ENCODE measurements at regions not wholly inside any gene's neighbourhood (a gene's known extent, or its start where the extent isn't known, plus 50 kb on each side); places are given as distances from the start of the nearest gene placed in this dataset.
A peak's percentile ranks its signal among the peaks of the same experiment; 100 is the strongest.
"Not testable (repeated sequence)": the region's sequence is repeated elsewhere in the genome, so short reads cannot be mapped to it uniquely, and the experiment has no call there.

DNA sequence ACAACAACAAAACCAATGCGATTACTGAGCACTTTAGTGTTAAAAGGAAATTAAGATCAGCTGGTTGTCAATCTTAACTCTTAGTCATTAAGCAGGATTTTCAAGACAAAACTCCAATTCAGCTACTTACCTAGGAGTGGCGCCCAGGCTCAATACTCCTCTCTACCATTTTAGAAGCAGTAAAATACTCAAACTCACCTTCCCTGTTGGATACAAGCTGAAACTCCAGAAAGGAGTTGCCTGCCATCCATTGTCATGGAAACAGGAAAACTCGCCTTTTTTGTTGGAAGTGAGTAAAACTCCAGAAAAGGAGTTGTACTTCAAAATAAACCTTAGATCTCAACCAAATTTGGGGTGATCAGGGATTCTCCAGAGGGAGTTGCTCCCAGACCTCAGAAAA lies 127.0 kb upstream of the F3 start:
- Histone ChIP-seq H3K27me3 (ENCODE audit: control insufficient read depth, insufficient read depth, low read length) (no peaks in the 10 kb centered on the region), H3K4me3 (ENCODE audit: low read length) (no peak overlapping the region), H3K9me3 (ENCODE audit: control insufficient read depth, low read depth, low read length) (peaks cover 3% of the 10 kb centered on the region), H3K36me3 (ENCODE audit: control insufficient read depth, low read depth, low read length) (no peaks in the 10 kb centered on the region), H3K9ac (ENCODE audit: low read length) (no peak overlapping the region), H3K27ac (ENCODE audit: low read length) (peak overlapping the region; percentile 12), H3K4me1 (ENCODE audit: control insufficient read depth, low read depth, low read length) (peaks cover 41% of the 10 kb centered on the region)

- Histone ChIP-seq H3K9ac (ENCODE audit: low read length) (no peak overlapping the region), H3K9me3 (ENCODE audit: control insufficient read depth, low read depth, low read length) (peaks cover 3% of the 10 kb centered on the region), H3K27me3 (ENCODE audit: control insufficient read depth, insufficient read depth, low read length) (no peaks in the 10 kb centered on the region), H3K27ac (ENCODE audit: low read length) (no peak overlapping the region), H3K36me3 (ENCODE audit: control insufficient read depth, low read depth, low read length) (no peaks in the 10 kb centered on the region), H3K4me1 (ENCODE audit: control insufficient read depth, low read depth, low read length) (peaks cover 45% of the 10 kb centered on the region), H3K4me3 (ENCODE audit: low read length) (no peak overlapping the region)
These were observed 126.3 kb upstream of the F3 start for GRCh38 chr1:94667818-94668217.

DNA sequence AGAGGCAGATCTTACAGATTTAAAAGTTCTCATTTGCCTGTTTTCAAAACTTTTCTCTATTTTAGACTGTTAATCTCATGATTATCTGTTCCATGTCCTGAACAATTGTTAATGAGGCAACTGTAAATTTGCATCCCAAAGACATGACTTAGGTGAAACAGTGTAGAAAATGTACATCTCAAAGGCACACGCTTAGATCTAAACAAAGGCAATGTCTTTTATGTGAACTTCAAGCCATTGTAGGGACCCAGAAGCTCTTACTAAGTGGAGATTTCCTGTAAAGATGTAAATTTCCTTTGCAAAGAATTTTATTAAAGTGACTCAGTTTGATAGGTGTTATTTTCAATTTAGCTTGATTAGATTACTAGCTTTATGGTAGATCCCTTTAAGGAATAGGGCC lies 125.2 kb upstream of the F3 start:
- Histone ChIP-seq H3K9me3 (ENCODE audit: control insufficient read depth, low read depth, low read length) (peaks cover 3% of the 10 kb centered on the region), H3K4me3 (ENCODE audit: low read length) (peak overlapping the region; percentile 14), H3K27me3 (ENCODE audit: control insufficient read depth, insufficient read depth, low read length) (no peaks in the 10 kb centered on the region), H3K4me1 (ENCODE audit: control insufficient read depth, low read depth, low read length) (peaks cover 55% of the 10 kb centered on the region), H3K9ac (ENCODE audit: low read length) (no peak overlapping the region), H3K36me3 (ENCODE audit: control insufficient read depth, low read depth, low read length) (no peaks in the 10 kb centered on the region), H3K27ac (ENCODE audit: low read length) (no peak overlapping the region)

DNA sequence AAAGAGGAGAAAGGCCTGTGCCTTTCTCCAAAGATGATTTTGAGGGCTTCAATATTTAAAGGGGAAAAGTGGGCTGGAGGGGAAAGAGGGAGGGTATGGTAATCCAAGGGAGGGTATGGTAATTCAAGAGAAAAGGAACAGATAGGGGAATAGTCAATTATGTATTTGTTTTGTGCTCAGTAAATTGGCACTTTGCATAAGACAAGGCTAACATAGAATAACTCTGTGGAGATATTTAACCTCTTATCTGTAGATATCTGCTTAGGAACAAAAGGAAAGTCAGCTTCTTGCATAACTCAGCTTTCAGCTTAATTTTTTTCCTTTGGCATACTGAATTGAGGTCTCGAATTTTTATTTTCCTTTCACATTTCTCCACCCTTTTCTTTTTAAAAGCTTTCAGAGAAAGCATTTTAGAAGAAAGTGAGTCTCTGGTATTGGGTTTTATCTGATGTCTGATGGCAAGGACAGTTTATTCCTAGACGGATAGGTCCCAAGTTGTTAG lies 119.9 kb upstream of the F3 start:
- H3K27ac ChIP-seq (ENCODE audit: low read length), result peak overlapping the region; percentile 80
- H3K36me3 ChIP-seq (ENCODE audit: control insufficient read depth, low read depth, low read length), result no peaks in the 10 kb centered on the region
- H3K9ac ChIP-seq (ENCODE audit: low read length), result peak overlapping the region; percentile 29
- H3K27me3 ChIP-seq (ENCODE audit: control insufficient read depth, insufficient read depth, low read length), result no peaks in the 10 kb centered on the region
- H3K4me1 ChIP-seq (ENCODE audit: control insufficient read depth, low read depth, low read length), result peaks cover 55% of the 10 kb centered on the region
- peaks cover 3% of the 10 kb centered on the region for H3K9me3 ChIP-seq (ENCODE audit: control insufficient read depth, low read depth, low read length)
- H3K4me3 ChIP-seq (ENCODE audit: low read length), result peak overlapping the region; percentile 33

GRCh38 chr1:94660994-94661393 lies 119.4 kb upstream of the F3 start:
- Histone ChIP-seq H3K9me3 (ENCODE audit: control insufficient read depth, low read depth, low read length) (peaks cover 3% of the 10 kb centered on the region), H3K27ac (ENCODE audit: low read length) (peak overlapping the region; percentile 80), H3K36me3 (ENCODE audit: control insufficient read depth, low read depth, low read length) (no peaks in the 10 kb centered on the region), H3K27me3 (ENCODE audit: control insufficient read depth, insufficient read depth, low read length) (no peaks in the 10 kb centered on the region), H3K4me3 (ENCODE audit: low read length) (peak overlapping the region; percentile 33), H3K4me1 (ENCODE audit: control insufficient read depth, low read depth, low read length) (peaks cover 50% of the 10 kb centered on the region), H3K9ac (ENCODE audit: low read length) (peak overlapping the region; percentile 24)

DNA sequence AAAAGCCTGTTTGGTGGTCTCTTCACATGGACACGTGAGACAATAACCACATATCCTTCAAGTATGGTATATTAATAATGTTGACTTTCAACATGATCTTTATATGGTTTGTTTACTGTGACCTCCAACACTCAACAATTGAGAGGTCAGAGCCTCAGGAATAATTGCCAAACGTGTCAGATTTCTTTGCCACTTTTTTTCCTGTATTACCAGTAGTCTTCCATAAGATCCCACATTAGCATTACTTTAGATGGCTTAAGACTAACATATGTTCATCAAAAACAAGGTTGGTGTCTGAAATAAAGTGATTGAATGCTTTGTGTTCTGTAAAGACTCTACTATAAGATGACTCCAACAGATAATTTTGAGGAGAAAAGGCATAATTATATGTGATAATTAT lies 118.7 kb upstream of the F3 start:
- Histone ChIP-seq H3K27me3 (ENCODE audit: control insufficient read depth, insufficient read depth, low read length) (no peaks in the 10 kb centered on the region), H3K27ac (ENCODE audit: low read length) (peak overlapping the region; percentile 80), H3K4me1 (ENCODE audit: control insufficient read depth, low read depth, low read length) (peaks cover 45% of the 10 kb centered on the region), H3K4me3 (ENCODE audit: low read length) (peak overlapping the region; percentile 33), H3K36me3 (ENCODE audit: control insufficient read depth, low read depth, low read length) (no peaks in the 10 kb centered on the region), H3K9ac (ENCODE audit: low read length) (peak overlapping the region; percentile 2), H3K9me3 (ENCODE audit: control insufficient read depth, low read depth, low read length) (peaks cover 3% of the 10 kb centered on the region)

GRCh38 chr1:94659202-94659601 lies 117.6 kb upstream of the F3 start:
- not testable (repeated sequence) for H3K4me3 ChIP-seq (ENCODE audit: low read length); H3K27me3 ChIP-seq (ENCODE audit: control insufficient read depth, insufficient read depth, low read length); H3K36me3 ChIP-seq (ENCODE audit: control insufficient read depth, low read depth, low read length); H3K27ac ChIP-seq (ENCODE audit: low read length); H3K9ac ChIP-seq (ENCODE audit: low read length); H3K9me3 ChIP-seq (ENCODE audit: control insufficient read depth, low read depth, low read length)
- peaks cover 45% of the 10 kb centered on the region for H3K4me1 ChIP-seq (ENCODE audit: control insufficient read depth, low read depth, low read length)

DNA sequence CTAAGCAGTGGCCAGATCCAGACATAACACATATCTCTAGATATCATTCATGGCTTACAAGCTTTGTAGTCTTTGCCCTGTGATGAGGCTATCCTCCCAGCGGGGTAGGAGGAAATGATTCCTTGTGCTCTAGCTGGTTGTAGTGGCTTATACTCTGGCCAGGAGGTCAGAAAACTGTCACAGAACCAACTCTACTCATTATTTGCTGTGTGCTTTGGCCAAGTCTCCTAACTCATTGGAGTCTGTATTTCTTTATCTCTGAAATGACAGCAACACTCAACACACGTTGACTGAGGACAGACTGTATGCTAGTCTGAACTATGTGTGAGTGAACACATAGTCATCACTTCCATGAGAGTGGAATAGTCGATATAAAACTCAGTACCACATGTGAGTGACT lies 116.7 kb upstream of the F3 start:
- H3K4me1 ChIP-seq (ENCODE audit: control insufficient read depth, low read depth, low read length), result peaks cover 45% of the 10 kb centered on the region
- peak overlapping the region; percentile 47 for H3K9ac ChIP-seq (ENCODE audit: low read length)
- H3K9me3 ChIP-seq (ENCODE audit: control insufficient read depth, low read depth, low read length), result no peaks in the 10 kb centered on the region
- no peak overlapping the region for H3K4me3 ChIP-seq (ENCODE audit: low read length)
- H3K27ac ChIP-seq (ENCODE audit: low read length), result peak overlapping the region; percentile 40
- H3K27me3 ChIP-seq (ENCODE audit: control insufficient read depth, insufficient read depth, low read length), result no peaks in the 10 kb centered on the region
- H3K36me3 ChIP-seq (ENCODE audit: control insufficient read depth, low read depth, low read length), result no peaks in the 10 kb centered on the region

DNA sequence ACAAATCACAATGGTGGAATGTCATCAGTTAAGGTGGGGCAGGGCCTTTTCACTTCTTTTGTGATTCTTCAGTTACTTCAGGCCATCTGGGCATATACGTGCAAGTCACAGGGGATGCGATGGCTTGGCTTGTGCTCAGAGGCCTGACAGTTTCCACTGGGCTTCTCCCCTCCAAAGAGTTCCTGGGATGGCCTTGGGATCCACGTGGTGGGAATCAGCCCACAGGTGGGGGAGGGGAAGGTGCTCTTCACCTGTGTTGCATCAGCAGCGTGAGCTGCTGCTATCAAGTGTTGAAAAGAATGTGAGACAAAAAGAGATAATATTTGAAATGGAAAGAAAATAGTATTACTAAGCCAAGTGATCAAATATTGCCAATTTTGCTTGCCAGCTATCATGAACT lies 116.2 kb upstream of the F3 start:
- H3K36me3 ChIP-seq (ENCODE audit: control insufficient read depth, low read depth, low read length); H3K4me3 ChIP-seq (ENCODE audit: low read length); H3K9me3 ChIP-seq (ENCODE audit: control insufficient read depth, low read depth, low read length); H3K27me3 ChIP-seq (ENCODE audit: control insufficient read depth, insufficient read depth, low read length): not testable (repeated sequence)
- H3K4me1 ChIP-seq (ENCODE audit: control insufficient read depth, low read depth, low read length), result peaks cover 41% of the 10 kb centered on the region
- peak overlapping the region; percentile 40 for H3K27ac ChIP-seq (ENCODE audit: low read length)
- peak overlapping the region; percentile 47 for H3K9ac ChIP-seq (ENCODE audit: low read length)

DNA sequence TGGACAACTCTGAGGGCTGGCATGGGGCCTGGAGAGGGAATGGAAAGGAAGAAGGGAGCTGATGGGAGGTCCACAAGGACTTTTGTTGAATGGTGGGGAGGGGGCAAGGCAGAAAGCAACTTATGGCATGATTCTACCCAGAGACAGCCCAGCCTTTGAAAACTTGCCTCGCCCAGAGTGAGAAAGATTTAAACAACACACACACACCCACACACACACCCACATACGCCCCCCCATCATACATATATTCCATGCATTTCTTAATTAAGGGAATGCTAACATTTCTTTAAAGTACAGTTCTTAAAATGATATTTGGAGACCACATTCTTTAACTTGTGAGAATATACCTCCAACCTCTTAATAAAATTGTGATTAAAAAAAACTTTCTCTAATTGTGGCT lies 115.4 kb upstream of the F3 start:
- Histone ChIP-seq H3K9ac (ENCODE audit: low read length) (no peak overlapping the region), H3K27ac (ENCODE audit: low read length) (no peak overlapping the region), H3K9me3 (ENCODE audit: control insufficient read depth, low read depth, low read length) (no peaks in the 10 kb centered on the region), H3K4me3 (ENCODE audit: low read length) (no peak overlapping the region), H3K36me3 (ENCODE audit: control insufficient read depth, low read depth, low read length) (no peaks in the 10 kb centered on the region), H3K4me1 (ENCODE audit: control insufficient read depth, low read depth, low read length) (peaks cover 33% of the 10 kb centered on the region), H3K27me3 (ENCODE audit: control insufficient read depth, insufficient read depth, low read length) (no peaks in the 10 kb centered on the region)

DNA sequence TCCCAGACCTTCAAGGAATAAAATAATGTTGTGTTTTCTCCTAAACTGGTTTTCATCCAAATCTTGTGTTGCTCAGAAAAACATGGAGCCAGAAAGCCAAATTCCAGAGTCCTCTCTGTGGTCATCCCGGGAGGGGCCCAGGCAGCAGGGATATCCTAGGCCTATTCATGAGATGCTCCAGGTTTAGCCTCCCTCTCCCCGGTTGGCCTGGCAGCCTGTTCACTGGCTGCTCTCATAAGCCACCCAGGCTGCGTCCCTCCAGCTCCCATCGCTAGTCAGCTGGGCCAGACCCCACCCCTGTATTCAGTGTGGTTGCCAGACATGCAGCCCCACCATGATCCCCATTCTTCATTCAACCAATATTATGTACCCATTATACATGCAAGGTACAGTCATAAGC lies 113.4 kb upstream of the F3 start:
- Histone ChIP-seq H3K9me3 (ENCODE audit: control insufficient read depth, low read depth, low read length) (no peaks in the 10 kb centered on the region), H3K4me3 (ENCODE audit: low read length) (no peak overlapping the region), H3K4me1 (ENCODE audit: control insufficient read depth, low read depth, low read length) (peaks cover 14% of the 10 kb centered on the region), H3K27me3 (ENCODE audit: control insufficient read depth, insufficient read depth, low read length) (no peaks in the 10 kb centered on the region), H3K27ac (ENCODE audit: low read length) (no peak overlapping the region), H3K36me3 (ENCODE audit: control insufficient read depth, low read depth, low read length) (no peaks in the 10 kb centered on the region), H3K9ac (ENCODE audit: low read length) (no peak overlapping the region)

GRCh38 chr1:94654459-94654858 lies 112.9 kb upstream of the F3 start:
- Histone ChIP-seq H3K9ac (ENCODE audit: low read length) (no peak overlapping the region), H3K9me3 (ENCODE audit: control insufficient read depth, low read depth, low read length) (no peaks in the 10 kb centered on the region)

More at GRCh38 chr1:94654459-94654858, 112.9 kb upstream of the F3 start:
- H3K4me1 ChIP-seq (ENCODE audit: control insufficient read depth, low read depth, low read length), result peaks cover 14% of the 10 kb centered on the region
- H3K4me3 ChIP-seq (ENCODE audit: low read length), result no peak overlapping the region
- H3K27me3 ChIP-seq (ENCODE audit: control insufficient read depth, insufficient read depth, low read length), result no peaks in the 10 kb centered on the region
- H3K36me3 ChIP-seq (ENCODE audit: control insufficient read depth, low read depth, low read length), result no peaks in the 10 kb centered on the region
- no peak overlapping the region for H3K27ac ChIP-seq (ENCODE audit: low read length)
